ENCODE measurements at regions not wholly inside any gene's neighbourhood (a gene's known extent, or its start where the extent isn't known, plus 50 kb on each side); places are given as distances from the start of the nearest gene placed in this dataset.

DNA sequence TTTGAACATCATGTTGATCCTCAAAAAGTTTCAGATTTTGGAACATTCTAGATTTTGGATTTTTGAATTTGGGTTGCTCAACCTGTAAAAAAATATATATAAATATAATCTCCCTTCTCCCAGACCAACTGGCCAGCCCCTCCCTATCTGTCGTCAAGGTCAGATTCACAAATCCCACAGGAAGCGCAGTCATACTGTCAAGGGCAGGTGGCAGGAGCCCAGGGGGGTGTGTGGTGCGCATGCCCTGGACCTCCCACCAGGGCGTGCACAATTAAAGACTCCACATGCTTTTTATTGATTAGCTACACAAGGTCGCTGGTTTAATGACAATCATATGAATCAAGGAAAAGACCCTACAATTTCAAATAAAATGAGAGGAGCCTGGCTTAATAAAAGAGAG, 77.0 kb upstream of the EEPD1 start:
- ATAC-seq = no peak
- no peak overlapping the region for H3K4me3 ChIP-seq
- intact Hi-C loops (cut with DNase I) = no loop called here
- H3K36me3 ChIP-seq = no peaks in the 10 kb centered on the region
- no peak for DNase-seq
- H3K27me3 ChIP-seq = no peaks in the 10 kb centered on the region
- H3K27ac ChIP-seq = no peak overlapping the region
- TF ChIP-seq, protein P1, sequence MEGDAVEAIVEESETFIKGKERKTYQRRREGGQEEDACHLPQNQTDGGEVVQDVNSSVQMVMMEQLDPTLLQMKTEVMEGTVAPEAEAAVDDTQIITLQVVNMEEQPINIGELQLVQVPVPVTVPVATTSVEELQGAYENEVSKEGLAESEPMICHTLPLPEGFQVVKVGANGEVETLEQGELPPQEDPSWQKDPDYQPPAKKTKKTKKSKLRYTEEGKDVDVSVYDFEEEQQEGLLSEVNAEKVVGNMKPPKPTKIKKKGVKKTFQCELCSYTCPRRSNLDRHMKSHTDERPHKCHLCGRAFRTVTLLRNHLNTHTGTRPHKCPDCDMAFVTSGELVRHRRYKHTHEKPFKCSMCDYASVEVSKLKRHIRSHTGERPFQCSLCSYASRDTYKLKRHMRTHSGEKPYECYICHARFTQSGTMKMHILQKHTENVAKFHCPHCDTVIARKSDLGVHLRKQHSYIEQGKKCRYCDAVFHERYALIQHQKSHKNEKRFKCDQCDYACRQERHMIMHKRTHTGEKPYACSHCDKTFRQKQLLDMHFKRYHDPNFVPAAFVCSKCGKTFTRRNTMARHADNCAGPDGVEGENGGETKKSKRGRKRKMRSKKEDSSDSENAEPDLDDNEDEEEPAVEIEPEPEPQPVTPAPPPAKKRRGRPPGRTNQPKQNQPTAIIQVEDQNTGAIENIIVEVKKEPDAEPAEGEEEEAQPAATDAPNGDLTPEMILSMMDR (IDR thresholded peaks at IDR 0.05) = no peak
- no peaks in the 10 kb centered on the region for H3K9me3 ChIP-seq
- H3K4me1 ChIP-seq = no peaks in the 10 kb centered on the region

DNA sequence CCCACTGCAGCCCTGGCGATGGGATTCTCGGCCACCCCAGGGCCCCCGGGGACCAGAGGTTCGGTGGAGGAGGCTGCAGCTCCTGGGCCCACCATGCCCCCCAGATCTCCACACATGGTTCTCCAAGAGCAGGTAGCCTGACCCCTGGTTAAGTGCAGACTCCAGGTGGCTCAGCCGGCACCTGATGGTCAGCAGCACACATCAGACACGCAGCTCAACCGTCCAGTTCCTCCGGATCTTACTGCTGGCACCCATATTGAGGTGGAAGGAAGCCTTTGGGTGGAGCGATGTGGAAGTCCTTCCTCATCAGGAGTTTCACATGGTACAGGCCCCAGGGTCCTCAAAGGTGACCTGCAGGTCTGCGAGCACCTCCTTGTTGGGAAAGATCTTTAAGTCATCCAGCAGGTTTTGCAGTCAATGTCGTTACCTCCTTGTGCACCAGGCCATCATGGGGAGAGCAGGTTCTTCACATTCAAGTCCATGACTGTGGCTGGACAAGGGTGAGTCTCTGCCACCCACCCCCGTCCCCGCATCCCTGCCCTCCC, 74.2 kb upstream of the EEPD1 start:
- no peaks in the 10 kb centered on the region for H3K4me1 ChIP-seq
- H3K4me3 ChIP-seq = no peak overlapping the region
- intact Hi-C loops (cut with DNase I) = no loop called here
- no peak for ATAC-seq
- DNase-seq = no peak
- no peaks in the 10 kb centered on the region for H3K27me3 ChIP-seq
- TF ChIP-seq, protein P1 (IDR thresholded peaks at IDR 0.05) = no peak
- no peaks in the 10 kb centered on the region for H3K36me3 ChIP-seq
- no peaks in the 10 kb centered on the region for H3K9me3 ChIP-seq
- H3K27ac ChIP-seq = no peak overlapping the region

DNA sequence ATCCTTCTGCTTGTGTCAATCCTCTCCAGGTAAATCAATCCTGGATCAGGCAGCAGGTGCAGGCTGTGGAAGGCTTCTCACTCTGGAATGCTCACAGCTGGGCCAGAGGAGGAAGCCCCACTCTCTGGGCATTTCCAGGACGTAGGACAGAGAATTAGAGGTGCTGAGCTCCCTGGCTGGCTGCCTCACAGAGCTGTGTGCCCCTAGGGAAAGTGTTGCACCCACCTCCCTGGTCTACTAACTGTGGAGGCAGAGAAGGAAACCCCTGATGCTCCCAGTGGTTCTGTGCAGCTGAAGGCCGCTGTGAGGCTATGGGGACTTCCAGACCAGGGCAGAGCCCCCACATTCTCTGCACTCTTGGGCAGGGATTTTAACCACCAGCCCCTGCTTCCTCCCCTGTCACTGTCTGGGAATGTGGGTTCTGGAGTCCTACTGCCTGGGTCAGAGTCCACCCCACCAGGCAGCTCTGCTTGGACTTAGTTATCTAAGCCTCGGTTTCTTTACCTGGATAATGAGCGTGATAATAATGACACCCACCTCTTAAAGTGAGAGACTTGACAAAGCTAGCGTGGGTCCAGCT, 73.5 kb upstream of the EEPD1 start:
- DNase-seq (no peak), ATAC-seq (no peak)
- TF ChIP-seq, protein P1 (IDR thresholded peaks at IDR 0.05) = no peak
- Histone ChIP-seq H3K27me3 (no peaks in the 10 kb centered on the region), H3K27ac (no peak overlapping the region), H3K9me3 (no peaks in the 10 kb centered on the region), H3K36me3 (no peaks in the 10 kb centered on the region), H3K4me1 (no peaks in the 10 kb centered on the region), H3K4me3 (no peak overlapping the region)
- intact Hi-C loops (cut with DNase I) = no loop called here

DNA sequence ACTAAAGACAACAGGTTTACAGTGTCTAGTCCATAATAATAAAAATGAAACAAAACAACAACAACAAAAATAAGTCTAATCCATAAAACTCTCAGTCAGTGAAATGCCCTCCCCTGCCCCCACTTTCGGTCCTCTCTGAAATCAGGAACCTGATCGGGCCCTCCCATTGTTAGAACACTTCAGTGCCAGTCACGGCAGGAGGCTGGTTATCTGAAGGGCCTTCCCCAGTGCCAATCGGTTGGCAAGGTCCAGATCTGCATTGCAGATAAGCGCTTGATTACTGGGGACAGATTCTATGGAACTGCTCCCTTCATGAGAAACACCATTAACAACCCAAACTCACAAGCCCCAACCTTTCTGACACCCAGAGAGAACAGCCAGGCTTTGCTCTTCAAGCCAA, 72.2 kb upstream of the EEPD1 start:
- Histone ChIP-seq H3K9me3 (no peaks in the 10 kb centered on the region), H3K4me3 (no peak overlapping the region), H3K36me3 (no peaks in the 10 kb centered on the region), H3K4me1 (no peaks in the 10 kb centered on the region), H3K27me3 (no peaks in the 10 kb centered on the region), H3K27ac (no peak overlapping the region)
- TF ChIP-seq, protein P1 (IDR thresholded peaks at IDR 0.05) = no peak
- DNase-seq (no peak), ATAC-seq (no peak)
- intact Hi-C loops (cut with DNase I) = no loop called here

DNA sequence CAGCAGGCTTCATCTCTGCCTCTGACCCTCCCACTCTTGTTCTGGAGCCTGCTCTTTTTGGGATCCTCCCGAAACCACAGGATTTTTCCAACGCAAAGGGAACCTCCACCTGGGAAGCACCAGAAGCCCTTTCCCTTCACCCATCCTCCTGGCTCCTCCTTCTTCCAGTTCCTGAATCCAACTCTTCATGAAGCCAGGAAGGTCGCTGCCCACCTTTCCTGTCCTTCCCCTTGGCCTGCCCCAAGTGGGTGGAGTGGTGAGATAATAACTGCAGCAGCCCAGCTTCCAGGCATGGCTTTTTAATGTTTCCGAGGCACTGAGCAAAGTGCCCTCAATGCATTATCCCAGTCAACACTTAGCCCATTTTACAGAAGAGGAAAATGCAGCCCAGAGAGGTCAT, 70.8 kb upstream of the EEPD1 start:
- intact Hi-C loops (cut with DNase I) = no loop called here
- no peak overlapping the region for H3K4me3 ChIP-seq
- TF ChIP-seq, protein P1 (IDR thresholded peaks at IDR 0.05) = no peak

More for the DNA sequence above, 70.8 kb upstream of the EEPD1 start:
- no peaks in the 10 kb centered on the region for H3K27me3 ChIP-seq
- ATAC-seq = no peak
- H3K36me3 ChIP-seq = no peaks in the 10 kb centered on the region
- no peak overlapping the region for H3K27ac ChIP-seq
- H3K9me3 ChIP-seq = no peaks in the 10 kb centered on the region
- no peak for DNase-seq
- no peaks in the 10 kb centered on the region for H3K4me1 ChIP-seq

All from left lung (tissue), 4 donors.